GM12891 (cell line): ENCODE measurements at regions not wholly inside any gene's neighbourhood (a gene's known extent, or its start where the extent isn't known, plus 50 kb on each side); places are given as distances from the start of the nearest gene placed in this dataset.

Experiments used
- PAX5 ChIP-seq: IDR thresholded peaks from 2 replicates; pipeline ENCODE4 v1.6.1; 2011; ENCODE audit warnings: low read length, moderate library complexity, mild to moderate bottlenecking; ENCODE audit not compliant: insufficient read depth, severe bottlenecking
- POLR2A ChIP-seq: IDR thresholded peaks from 2 replicates; pipeline ENCODE4 v1.6.1; 2011; ENCODE audit warnings: low read depth, low read length, control low read depth
- POLR2AphosphoS5 ChIP-seq: IDR thresholded peaks from 2 replicates; pipeline ENCODE4 v1.6.1; 2011; ENCODE audit warnings: low read depth, low read length, control low read depth

DNA sequence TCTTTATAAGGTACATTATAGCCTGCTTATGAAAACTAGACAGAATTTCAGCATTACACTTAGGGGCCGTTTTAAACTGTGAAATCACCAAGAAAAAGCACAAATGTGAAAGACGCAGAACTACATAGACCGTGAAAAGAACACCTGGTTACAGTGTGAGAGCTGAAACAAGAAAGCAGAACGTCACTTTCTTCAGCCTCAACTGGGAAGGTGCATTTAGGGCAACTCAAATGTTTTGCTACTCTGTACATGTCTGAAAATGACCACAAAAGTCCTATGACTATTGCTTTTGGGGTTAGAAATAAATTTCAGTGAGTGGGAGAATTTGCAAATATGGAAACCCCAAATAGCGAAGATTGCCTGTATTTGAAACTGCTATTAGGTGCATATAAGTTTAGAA is 268.7 kb downstream of the OLFM3 start:
- no peak for TF ChIP-seq POLR2A
- no peak for TF ChIP-seq POLR2AphosphoS5
- no peak for TF ChIP-seq PAX5
